Endometrial microvascular endothelial cells (primary cell): ENCODE measurements at regions not wholly inside any gene's neighbourhood (a gene's known extent, or its start where the extent isn't known, plus 50 kb on each side); places are given as distances from the start of the nearest gene placed in this dataset.

ENCODE experiments used
- in situ Hi-C: cut with HindIII; loops from 2 replicates; pipeline ENCODE4 v1.10.0; 2017; ENCODE audit warnings: low sequenced_read_pairs, low pct_unique_long_range_greater_than_20kb; ENCODE audit errors: inconsistent ontology term

DNA sequence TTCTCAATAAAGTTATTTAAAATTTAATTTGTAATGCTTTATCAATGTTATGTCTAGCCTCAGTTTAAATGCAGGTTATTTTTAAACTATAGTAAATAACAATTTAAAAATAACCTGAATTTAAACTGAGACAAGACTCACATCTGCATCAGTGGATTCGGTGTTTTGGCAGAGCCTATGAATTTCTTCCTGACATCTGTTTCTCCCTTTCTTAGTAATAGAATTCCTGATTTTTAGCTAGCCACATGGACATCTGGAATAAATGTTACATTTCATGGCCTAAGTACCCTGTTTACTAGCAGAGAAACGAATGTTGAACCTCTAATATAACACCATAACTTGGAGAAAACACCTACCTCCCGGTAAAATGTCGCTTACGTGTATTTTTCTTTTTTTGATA is 1141.6 kb upstream of the ADGRL2 start:
- in situ Hi-C loops = no loop called here

DNA sequence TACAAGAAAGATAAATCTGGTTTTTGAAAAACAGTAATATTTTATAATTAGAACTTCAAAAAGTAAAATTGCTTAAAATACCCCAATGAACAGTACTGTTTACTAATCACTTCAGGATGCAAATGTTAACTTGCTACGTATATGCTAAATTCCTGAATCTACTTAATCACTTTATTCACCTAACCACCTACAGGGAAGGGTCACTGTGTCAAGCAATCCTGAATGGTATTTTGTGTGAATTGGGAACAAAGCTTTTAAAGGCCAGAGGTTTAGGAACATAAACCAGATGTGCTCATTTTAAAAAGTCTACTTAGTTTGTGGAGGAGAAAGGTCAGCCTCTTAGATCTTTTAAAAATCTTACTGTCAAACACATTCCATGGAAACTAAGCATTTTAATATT is 1143.0 kb upstream of the ADGRL2 start:
- in situ Hi-C loops = no loop called here

DNA sequence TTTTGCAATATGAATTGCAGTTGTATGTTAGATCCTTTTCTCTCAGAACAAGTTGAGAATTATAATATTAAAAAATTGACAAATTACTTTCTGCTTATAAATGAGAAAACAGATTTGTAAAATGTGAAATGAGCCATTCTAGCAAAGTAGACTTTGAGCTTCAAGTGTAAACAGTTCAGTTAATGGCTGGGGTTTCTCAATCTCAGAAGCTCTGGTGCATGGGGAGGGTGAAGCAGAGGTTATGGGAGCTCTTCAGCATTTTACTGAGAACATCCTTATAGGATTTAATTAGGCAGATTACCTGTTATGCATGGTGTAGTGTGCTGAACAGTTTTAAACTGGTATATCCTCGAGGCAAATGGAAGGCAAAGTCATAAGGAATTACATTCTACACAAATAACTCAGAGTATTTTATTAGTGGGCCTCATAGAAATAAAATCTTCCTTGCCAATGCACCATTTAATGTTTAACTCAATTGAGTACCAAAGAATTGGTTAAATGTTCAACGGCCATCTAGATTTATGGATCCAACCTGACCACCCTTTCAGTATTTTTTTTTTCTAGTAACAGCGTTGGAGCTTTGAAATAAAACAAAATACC is 1143.6 kb upstream of the ADGRL2 start:
- in situ Hi-C loops = no loop called here

DNA sequence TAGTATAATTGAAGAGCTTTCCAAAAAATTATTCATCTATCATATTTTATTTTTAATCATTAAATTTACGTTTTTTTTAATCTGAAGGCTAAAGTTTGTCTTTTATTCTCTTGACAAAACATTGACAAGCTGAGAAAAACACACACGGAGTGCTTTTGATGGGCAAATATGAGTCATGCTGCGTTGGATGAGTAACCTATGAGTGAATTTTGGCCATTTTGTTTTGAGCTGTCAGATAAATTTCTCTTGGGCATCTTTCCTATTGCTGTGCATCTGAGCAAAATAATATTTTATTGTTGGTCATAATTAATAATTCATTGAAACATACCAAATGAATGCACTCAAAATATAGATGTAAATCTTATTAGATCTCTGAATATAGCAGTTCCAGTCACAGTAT is 1144.1 kb upstream of the ADGRL2 start:
- in situ Hi-C loops = no loop called here

DNA sequence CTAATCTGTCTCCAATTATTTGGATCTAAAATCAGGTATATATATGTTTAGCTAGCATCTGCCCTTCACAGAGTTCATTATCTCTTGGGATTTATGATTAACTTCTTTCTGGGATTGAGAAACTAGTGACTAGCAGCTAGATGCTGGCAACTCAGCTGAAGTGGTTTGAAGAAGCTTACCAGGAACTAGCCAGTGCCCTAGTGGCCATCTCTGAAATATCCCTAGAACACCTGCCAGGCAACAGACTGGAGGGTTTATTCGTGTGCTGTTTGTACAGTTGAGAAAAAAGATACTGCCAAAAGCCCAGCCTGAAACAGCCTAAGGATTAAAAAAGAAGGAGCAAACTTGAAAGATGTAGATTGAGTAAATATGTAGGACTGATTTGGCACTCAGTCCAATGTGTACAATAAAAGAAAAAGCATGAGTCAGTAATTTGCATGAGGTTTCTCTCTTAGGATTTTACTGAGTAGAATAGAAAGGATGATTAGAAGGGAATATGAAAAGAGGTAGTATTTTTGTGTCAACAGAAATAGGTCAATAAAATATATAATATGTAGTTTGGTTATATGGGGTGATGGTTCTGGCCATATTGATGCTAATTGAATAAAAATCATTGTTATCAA is 1144.6 kb upstream of the ADGRL2 start:
- in situ Hi-C loops = no loop called here

DNA sequence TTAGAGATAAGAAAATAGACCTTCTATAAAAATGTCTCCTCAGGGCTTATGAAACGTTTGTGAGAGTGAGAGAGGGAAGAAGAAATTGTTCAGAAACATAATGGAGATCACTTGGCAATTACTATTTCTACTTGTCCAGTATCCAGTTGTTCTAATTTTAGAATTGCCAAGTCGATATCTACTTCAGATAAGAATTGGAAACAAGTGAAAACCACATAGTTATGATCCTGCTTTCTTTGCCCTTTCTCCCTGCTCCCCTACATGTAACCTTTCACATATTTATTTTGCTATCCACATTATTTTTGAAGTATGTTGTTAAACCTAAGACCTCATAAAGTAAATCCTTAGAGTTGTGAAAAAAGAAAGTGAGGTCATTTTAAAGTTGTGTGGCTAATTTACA is 1154.7 kb upstream of the ADGRL2 start:
- in situ Hi-C loops = no loop called here

DNA sequence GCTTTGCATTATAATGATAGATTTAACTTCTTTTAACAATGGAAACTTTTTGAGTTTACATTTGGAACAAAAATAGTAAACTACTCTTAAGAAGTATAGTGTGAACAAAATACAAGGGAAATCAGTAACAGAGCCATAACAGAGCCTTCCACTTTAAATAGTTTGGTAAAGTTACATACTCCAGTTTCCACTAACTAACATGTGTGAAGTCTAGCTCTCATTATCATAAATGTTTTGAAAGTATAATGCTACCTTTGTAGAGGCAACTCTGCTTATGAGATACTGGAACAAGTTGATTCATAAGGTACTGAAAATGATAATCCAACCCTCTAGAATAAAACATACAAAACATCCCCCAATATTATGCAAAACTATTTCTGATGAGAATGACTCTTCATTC is 1155.1 kb upstream of the ADGRL2 start:
- in situ Hi-C loops = no loop called here

DNA sequence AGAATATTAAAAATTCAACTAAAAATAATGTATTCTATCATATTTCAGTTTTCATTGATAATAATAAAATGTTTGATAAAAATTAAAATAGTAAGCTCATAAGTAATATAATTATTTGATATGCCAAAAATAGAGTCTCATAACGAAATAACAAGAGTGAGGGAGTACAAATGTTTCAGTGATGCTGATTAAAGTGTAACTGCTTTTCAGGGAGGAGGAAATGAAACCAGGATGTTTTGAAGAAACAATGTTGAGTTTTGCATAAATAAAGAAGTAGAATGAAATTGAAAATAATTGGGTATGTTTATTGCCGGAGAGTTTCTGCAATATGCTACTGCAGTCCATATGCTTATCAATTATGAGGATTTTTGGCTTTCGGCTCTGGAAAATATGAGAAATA is 1159.8 kb upstream of the ADGRL2 start:
- in situ Hi-C loops = no loop called here

DNA sequence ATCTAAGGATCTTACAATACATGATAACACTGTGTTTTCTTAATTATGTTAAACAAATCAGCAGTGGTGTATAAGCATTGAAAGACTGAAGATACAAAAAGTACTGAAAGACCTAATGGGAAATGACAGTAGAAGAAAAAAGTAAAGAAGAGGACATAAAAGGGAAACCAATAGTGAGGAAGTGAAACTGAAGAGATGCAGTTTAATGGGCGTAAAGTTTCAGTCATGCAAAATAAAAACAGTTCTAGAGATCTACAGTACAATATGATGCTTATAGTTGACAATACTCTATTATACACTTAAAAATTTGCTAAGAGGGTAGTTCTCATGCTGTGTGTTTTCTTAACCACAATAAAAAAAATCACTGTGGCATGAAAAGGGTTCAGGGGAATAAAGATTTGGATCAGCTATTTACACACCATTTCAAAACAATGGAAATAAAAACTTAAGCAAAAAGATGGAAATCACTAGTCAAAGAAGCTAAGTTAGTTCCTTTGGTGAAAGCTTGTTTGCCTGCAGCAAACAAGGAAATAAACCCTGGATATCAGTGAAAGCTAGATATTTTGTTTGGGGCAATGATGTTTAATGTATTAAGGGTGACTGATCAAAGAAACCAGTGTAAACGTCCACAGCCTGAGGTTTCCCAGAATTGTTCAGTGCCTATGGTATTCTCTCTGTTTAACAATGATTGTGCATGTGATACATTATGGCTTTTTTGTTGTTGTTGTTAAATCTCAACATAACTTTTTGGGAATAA is 1160.8 kb upstream of the ADGRL2 start:
- in situ Hi-C loops = no loop called here

DNA sequence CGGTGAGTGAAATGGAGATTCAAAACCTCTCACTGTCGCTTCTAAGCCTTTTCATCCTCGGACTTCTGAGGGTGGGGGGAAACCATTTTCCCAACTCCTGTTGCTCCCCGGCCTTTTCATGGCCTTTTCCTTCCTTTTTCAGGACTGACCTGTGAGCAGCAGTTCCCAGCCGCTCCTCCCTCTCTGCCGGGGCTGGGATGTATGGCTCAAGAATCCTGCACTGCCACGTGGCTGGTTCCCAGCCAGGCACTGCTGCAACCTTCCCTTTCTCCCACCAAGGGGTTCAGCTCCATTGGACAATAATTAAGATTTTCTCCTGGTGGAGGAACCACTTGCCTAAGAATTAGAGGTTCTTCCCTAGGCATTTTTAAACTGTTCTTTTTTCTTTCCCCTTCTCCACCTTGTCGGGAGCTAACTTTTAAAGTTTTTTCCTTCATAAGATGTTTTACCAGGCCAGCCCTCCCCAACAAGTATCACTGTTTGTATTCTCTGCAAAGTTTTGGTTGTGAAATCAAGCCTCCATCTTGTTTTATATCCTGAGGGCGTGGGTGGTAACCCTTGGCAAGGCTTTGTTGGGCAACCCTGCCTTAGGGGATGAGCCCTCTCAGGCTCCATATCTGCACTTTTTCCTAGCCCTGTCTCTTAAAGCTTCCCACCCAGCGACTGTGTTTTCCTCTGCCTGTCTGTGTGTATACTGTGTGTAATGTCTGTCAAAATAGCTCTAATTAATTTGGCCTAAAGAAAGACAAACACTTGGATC is 1166.6 kb upstream of the ADGRL2 start:
- in situ Hi-C loops = no loop called here

DNA sequence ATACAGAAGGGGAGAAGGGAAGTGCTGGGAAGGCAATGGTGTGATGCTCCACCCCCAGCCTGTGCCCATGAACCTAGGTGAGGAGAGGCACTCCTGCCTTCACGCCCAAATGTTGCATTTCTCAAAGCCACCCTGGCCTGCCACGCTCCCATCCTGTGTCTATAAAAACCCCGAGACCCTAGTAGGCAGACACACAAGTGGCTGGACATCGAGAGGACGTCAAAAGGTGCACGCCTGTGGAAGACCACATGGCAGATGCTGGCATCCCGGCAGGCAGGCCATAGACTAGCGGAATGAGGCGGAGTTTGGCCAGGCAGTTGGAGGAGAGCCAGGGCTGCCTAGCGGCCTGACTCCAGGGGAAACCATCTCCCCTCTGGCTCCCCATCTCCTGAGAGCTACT is 1168.5 kb upstream of the ADGRL2 start:
- in situ Hi-C loops = no loop called here

DNA sequence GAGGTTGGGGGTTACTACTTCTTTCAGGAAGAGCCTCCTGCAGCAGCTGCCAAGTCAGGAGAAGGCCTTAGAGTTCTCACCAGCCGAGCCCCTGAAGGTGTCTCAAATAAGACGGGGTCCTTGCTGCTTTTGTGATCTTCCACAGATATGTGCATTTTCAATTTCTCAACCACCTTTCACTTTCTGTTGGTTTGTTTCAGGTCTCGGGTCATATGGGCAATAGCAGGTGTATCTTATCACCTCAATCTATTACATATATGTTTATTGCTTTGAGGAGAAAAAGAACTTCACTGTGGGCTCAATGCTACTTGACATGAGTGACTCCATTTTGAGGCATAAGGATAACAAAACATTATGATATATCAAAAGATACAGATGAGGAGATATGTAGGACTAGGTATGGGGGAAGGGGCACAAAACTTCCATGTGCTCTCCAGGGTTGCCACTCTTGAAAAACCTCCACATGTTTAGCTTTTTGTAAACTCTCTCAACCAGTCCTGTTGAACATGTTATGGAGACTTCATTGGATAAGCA is 1171.4 kb upstream of the ADGRL2 start:
- in situ Hi-C loops = no loop called here

DNA sequence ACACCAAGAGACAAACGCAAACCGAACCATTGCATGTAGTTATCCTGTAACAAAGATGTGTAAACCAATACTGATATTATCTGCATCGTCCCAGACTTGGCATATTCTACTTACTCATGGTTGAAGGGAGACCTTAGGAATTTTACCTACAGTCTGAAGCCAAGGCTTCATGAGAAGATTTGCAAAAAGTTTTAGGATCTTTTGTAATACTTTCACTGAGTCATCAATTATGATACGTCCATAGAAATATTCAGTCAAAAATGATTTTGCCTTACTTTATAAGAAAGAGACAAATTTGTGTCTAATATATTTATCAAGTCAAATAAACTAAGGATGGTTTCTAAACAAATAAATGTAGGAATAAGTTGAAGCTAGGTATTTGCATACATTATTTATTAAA is 1176.1 kb upstream of the ADGRL2 start:
- in situ Hi-C loops = no loop called here

DNA sequence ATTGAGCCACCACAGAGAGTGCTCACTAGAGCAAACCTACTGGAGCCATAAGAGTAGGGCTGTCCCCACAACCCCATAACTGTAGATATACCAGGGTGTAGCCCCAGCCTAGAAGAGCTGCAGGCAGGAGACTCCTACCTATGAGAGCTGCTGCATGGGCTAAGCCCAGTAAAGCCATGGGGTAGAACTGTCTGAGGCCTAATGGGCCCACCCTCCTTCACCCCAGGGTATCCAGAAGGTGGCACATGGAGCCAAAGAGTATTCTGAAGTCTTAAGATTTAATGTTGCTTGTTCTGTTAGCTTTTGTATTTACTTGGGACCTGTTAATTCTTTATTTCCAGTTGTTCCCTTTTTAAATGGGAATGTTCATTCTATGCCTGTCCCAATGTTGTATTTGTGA is 1193.7 kb upstream of the ADGRL2 start:
- in situ Hi-C loops = no loop called here

DNA sequence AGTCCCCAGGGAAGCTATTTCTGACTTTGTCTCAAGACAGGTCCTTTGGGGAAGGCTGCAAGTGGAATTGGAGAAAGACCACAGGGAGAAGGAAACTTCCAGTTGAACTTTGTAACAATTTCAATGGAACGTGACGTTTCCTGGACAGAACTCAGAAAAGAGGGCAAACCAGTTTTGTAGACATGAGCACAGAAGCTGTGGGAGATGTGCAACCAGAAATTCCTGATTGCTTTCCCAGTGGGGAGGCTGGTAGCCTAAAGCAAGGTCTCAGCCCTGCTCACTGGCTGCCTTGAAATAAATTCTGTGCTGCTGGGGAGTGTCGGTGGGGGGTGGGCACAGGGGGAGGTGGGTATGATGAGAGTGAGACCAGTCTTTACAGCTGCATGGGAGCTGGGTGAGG is 1206.7 kb upstream of the ADGRL2 start:
- in situ Hi-C loops = no loop called here

DNA sequence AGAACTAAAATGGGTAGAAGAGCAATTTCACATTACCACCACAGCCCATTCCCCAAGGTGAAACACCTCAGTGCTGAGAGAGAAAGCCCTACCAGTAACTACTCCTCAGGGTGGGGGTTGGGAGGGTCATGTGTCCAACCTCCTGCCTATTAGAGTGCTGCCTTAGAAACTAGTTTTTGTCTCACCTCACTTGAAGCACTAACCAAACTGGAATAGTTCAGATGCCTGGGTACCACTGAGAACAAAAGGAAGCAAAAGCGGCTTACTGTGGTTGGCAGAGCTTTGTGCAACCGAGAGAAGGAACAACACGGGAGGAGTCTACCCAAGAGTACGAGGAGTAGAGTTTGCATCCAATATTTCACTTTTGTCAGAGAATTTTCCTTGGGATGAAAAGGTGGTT is 1207.5 kb upstream of the ADGRL2 start:
- in situ Hi-C loops = no loop called here

DNA sequence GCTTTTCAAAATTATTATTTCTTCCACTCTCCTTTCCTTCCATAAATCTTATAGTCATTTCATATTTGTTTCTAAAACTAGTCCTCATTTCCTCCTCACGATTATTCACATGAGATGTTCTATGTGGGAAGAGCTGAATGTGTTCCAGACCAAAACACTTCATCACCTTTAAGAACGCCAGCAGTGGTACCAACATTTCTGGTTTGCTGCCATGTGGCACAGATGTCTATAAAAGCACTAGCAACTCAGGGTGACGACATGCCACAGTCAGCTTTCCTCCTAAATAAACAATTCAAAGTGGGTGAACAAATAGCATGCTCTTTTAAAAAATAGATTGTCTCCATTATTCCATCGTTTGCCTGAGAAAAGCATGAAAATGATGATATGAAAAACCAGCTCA is 1217.8 kb upstream of the ADGRL2 start:
- in situ Hi-C loops = no loop called here

DNA sequence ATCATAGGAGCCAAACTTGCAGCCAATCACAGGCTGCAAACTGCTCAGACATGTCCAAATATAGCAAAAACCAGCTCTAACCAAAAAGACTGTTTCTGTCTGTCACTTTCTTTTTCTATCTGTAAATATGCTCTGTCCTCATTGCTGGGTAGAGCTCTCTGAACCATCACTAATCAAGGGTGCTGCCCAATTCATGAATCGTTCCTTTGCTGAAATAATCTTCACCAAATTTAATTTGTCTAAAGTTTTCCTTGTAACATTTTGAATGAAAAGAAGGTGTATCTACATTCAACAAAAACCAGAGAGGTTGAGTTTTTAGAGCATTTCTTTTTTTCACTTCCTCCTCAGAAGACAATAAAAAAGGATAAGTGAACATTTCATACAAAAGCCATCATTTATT is 1221.7 kb upstream of the ADGRL2 start:
- in situ Hi-C loops = no loop called here

DNA sequence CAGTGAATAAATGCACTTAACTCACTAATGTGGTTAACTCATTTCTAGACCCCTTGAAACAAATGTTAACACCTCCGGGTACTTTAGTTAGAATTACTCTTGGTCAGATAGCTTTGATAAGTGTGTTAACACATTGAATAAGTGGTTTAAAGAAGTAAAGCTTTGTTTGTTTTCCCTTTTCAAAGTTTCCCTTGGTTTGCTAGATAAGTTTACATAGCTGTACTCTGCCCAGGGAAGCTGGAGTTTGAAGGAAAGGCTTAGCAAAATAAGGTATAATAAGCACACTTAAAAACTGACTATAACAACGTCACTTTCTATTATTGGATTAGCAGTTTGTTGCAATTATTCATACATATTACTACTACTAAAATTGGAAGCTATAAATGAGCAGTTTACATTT is 1233.9 kb upstream of the ADGRL2 start:
- in situ Hi-C loops = no loop called here

DNA sequence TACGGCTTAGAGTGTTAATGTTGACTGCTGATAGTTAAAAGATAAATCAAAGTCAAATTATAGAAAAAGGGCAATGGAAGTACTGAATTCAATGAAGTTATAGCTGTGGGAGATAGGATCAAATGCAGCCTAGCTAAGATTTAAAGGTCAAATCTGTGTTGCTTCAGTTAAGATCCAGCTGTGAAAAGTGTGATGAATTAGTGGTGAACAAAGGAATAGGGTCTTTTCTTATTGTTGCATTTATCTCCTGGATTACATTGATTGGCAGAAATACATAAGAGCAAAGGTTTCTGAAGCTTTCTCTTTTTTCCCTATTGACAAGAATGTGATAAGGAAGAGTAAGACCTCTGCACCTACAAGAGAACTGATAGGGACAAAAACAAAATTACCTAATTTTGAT is 1234.6 kb upstream of the ADGRL2 start:
- in situ Hi-C loops = no loop called here
